ENCODE measurements at regions not wholly inside any gene's neighbourhood (a gene's known extent, or its start where the extent isn't known, plus 50 kb on each side); places are given as distances from the start of the nearest gene placed in this dataset.

DNA sequence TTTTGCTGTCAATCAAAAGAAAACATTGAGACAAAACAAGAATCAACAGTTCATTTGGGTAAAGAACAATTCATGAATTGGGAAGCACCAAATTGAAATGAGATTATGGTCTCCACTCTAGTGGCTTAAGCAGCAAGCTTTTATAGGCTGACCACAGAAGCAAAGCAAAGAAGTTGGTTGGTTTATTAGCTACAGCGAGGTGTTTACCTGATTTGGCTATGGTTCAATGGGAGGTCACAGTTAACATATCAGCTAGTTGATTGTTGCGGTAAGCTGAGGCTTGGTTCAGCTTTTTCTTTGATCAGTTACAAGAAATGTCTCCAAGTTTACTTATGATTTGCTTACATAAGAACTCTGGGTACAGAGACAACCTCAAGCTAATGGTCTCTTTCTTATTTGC is 640.5 kb upstream of the GOLIM4 start (continued):
- TF ChIP-seq CTCF (IDR thresholded peaks at IDR 0.05 in 2 of 3, conservative IDR thresholded peaks at IDR 0.05 in 1 of 3; ENCODE audit: borderline replicate concordance in 1 of 3, insufficient read depth in 1 of 3, low read depth in 2 of 3, low read length in 2 of 3) = no peak

DNA sequence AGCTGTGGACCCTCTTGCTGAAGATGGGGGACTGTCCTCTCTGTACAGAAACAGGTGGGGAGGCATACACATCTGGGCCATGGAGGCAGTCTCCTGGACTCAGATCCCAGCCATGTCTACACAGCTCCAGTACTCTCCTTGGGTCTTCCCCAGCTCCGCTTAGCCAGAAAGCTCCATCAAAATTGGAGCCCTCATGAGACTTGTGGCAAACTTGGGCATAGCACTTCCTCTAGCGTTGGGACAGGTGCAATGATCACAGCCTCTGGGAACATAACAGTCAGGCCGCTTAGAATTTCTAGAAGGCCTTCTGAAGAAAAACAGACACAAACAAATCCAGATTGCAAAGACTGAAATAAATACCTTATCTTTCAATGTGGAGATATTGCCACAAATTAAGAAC is 634.3 kb upstream of the GOLIM4 start:
- BruUV-seq (replicated peaks) = no TSS peak
- peak in 2 of 3 experiments; percentile 3 to 22; a peak in 1 of 6 replicates for TF ChIP-seq CTCF (IDR thresholded peaks at IDR 0.05 in 2 of 3, conservative IDR thresholded peaks at IDR 0.05 in 1 of 3; ENCODE audit: borderline replicate concordance in 1 of 3, insufficient read depth in 1 of 3, low read depth in 2 of 3, low read length in 2 of 3)
- TF ChIP-seq RAD21 (IDR thresholded peaks at IDR 0.05; ENCODE audit: low read depth) = no peak
- CTCF ChIA-PET = no interaction called here
- no peak overlapping the region for H3K4me2 ChIP-seq (ENCODE audit: low read length)
- no peak overlapping the region for H2AFZ ChIP-seq (ENCODE audit: low read depth, low read length, poor library complexity, severe bottlenecking)
- H3K27ac ChIP-seq (ENCODE audit: low read depth, low read length) = no peak overlapping the region
- H3K9ac ChIP-seq (ENCODE audit: low read length) = no peak overlapping the region
- no peaks in the 10 kb centered on the region for H3K9me3 ChIP-seq (ENCODE audit: control insufficient read depth in 1 of 2, insufficient read depth in 1 of 2, low read depth in 1 of 2, low read length in 2 of 2)
- no peaks in the 10 kb centered on the region for H3K79me2 ChIP-seq (ENCODE audit: insufficient read depth, low read length)
- DNase-seq (ENCODE audit: low read depth, low spot score) = no peak
- no peaks in the 10 kb centered on the region; the same call in 1 of the 2 replicates for H3K27me3 ChIP-seq (ENCODE audit: insufficient read depth, low read length)
- no peaks in the 10 kb centered on the region for H3K9me2 ChIP-seq (ENCODE audit: insufficient read depth)
- H3K36me3 ChIP-seq (ENCODE audit: control insufficient read depth in 1 of 2, insufficient read depth in 2 of 2, low read length in 2 of 2) = no peaks in the 10 kb centered on the region
- peak; percentile 52; the same call in 1 of the 2 replicates for ATAC-seq
- H3K4me3 ChIP-seq (replicated peaks in 1 of 2; ENCODE audit: low read depth in 1 of 2, low read length in 2 of 2) = no peak overlapping the region
- RAD21 ChIA-PET (ENCODE audit: low non-redundant PET in 1 of 2, low total read pairs in 2 of 2, uncharacterized antibody in 2 of 2, unreplicated experiment in 2 of 2) = no interaction called here
- no peaks in the 10 kb centered on the region for H3K4me1 ChIP-seq (ENCODE audit: control insufficient read depth in 1 of 2, insufficient read depth in 2 of 2, low read length in 2 of 2)
- no peaks in the 10 kb centered on the region for H4K20me1 ChIP-seq (ENCODE audit: insufficient read depth)
- POLR2A ChIA-PET = no interaction called here
- intact Hi-C loops (cut with micrococcal nuclease) = no loop called here
